Ovary (tissue), 3 donors: ENCODE measurements at regions not wholly inside any gene's neighbourhood (a gene's known extent, or its start where the extent isn't known, plus 50 kb on each side); places are given as distances from the start of the nearest gene placed in this dataset.

Source experiments
- EP300 ChIP-seq: sonication (generic); formaldehyde crosslinking; IDR thresholded peaks from one replicate; pipeline ENCODE4 v1.6.1; 2017; ENCODE audit warnings: antibody characterized with exemption
- TF ChIP-seq, protein P1 (sequence below), 3 donors: fragments of 450-650 bp in 2 of 3; fragments of 200-600 bp in 1 of 3; IDR thresholded peaks; one replicate each; pipeline versions ENCODE4 v1.5.1 to v1.8.0; 2016 to 2022; ENCODE audit warnings: antibody characterized with exemption in 3 of 3, mild to moderate bottlenecking in 1 of 3
- donor health status: DM: no; HTN: no; CAD: no.

DNA sequence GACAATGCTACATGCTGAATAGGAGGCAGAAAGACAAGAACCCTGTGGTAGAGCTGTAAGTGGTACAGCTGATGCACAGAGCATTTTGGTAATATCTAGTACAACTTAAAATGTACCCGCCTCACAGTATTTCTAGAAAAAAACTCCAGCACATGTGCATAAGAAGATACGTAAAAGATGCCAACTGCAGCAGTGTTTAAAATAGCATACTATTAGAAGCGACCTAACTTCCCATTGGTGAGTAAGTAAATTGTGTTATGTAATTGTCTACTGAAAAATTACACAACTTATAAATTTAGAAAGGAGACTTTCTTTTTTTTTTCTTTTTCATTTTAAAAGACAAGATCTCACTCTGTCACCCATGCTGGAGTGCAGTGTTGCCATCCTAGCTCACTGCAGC is 114.3 kb upstream of the CAND1 start:
- TF ChIP-seq, protein P1, sequence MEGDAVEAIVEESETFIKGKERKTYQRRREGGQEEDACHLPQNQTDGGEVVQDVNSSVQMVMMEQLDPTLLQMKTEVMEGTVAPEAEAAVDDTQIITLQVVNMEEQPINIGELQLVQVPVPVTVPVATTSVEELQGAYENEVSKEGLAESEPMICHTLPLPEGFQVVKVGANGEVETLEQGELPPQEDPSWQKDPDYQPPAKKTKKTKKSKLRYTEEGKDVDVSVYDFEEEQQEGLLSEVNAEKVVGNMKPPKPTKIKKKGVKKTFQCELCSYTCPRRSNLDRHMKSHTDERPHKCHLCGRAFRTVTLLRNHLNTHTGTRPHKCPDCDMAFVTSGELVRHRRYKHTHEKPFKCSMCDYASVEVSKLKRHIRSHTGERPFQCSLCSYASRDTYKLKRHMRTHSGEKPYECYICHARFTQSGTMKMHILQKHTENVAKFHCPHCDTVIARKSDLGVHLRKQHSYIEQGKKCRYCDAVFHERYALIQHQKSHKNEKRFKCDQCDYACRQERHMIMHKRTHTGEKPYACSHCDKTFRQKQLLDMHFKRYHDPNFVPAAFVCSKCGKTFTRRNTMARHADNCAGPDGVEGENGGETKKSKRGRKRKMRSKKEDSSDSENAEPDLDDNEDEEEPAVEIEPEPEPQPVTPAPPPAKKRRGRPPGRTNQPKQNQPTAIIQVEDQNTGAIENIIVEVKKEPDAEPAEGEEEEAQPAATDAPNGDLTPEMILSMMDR (IDR thresholded peaks at IDR 0.05): no peak
- no peak for TF ChIP-seq EP300
